KMS-11 (cell line): ENCODE measurements at regions not wholly inside any gene's neighbourhood (a gene's known extent, or its start where the extent isn't known, plus 50 kb on each side); places are given as distances from the start of the nearest gene placed in this dataset.
A peak's percentile ranks its signal among the peaks of the same experiment; 100 is the strongest.

Experiments
- H2AFZ ChIP-seq: fragments of 200-600 bp; sonication (generic); 2 replicates; pipeline ENCODE4 v1.6.1; 2016; ENCODE audit warnings: antibody characterized with exemption, mixed run types, low read depth
- H3K27ac ChIP-seq: fragments of 200-600 bp; sonication (generic); 2 replicates; pipeline ENCODE4 v1.6.1; 2016; ENCODE audit warnings: mild to moderate bottlenecking, mixed run types
- H3K27me3 ChIP-seq: fragments of 200-600 bp; sonication (generic); 2 replicates; pipeline ENCODE4 v1.6.1; 2017; ENCODE audit warnings: mild to moderate bottlenecking, low read depth, mixed run types, moderate library complexity; ENCODE audit not compliant: insufficient read depth
- H3K36me3 ChIP-seq: fragments of 200-600 bp; sonication (generic); 2 replicates; pipeline ENCODE4 v1.6.1; 2017; ENCODE audit warnings: mild to moderate bottlenecking, mixed run types; ENCODE audit not compliant: insufficient read depth
- H3K4me1 ChIP-seq: fragments of 200-600 bp; sonication (generic); 2 replicates; pipeline ENCODE4 v1.6.1; 2016; ENCODE audit warnings: mild to moderate bottlenecking, low read depth, mixed run types; ENCODE audit not compliant: poor library complexity, severe bottlenecking
- H3K4me2 ChIP-seq: fragments of 200-600 bp; sonication (generic); 2 replicates; pipeline ENCODE4 v1.7.0; 2016; ENCODE audit warnings: mild to moderate bottlenecking, mixed run types
- H3K4me3 ChIP-seq: fragments of 200-600 bp; sonication (generic); IDR thresholded peaks from 2 replicates; pipeline ENCODE4 v1.6.1; 2017; ENCODE audit warnings: low read depth, low read length, mixed read lengths; ENCODE audit not compliant: insufficient read depth
- H3K79me2 ChIP-seq: fragments of 200-600 bp; sonication (generic); 2 replicates; pipeline ENCODE4 v1.6.1; 2016; ENCODE audit warnings: low read depth, mixed run types; ENCODE audit not compliant: insufficient read depth
- H3K9ac ChIP-seq: fragments of 200-600 bp; sonication (generic); 2 replicates; pipeline ENCODE4 v1.6.1; 2016; ENCODE audit warnings: mild to moderate bottlenecking, mixed run types
- H4K20me1 ChIP-seq: fragments of 200-600 bp; sonication (generic); 2 replicates; pipeline ENCODE4 v1.6.1; 2016; ENCODE audit warnings: mild to moderate bottlenecking, mixed run types; ENCODE audit not compliant: insufficient read depth
- CTCF ChIP-seq: fragments of 200-600 bp; sonication (generic); conservative IDR thresholded peaks from 2 replicates; pipeline ENCODE4 v1.6.1; 2017; ENCODE audit warnings: low read depth, mild to moderate bottlenecking, antibody characterized with exemption, low read length, moderate library complexity, mixed read lengths

GRCh38 chr3:113151461-113152031 is 59.8 kb upstream of the BOC start:
- Histone ChIP-seq H3K36me3 (no peaks in the 10 kb centered on the region), H3K9ac (no peak overlapping the region), H3K27me3 (no peaks in the 10 kb centered on the region), H2AFZ (peak overlapping the region; percentile 24; the same call in 1 of the 2 replicates), H4K20me1 (no peaks in the 10 kb centered on the region), H3K4me1 (no peaks in the 10 kb centered on the region), H3K4me3 (no peak overlapping the region), H3K27ac (no peak overlapping the region), H3K79me2 (no peaks in the 10 kb centered on the region), H3K4me2 (no peak overlapping the region)
- no peak for TF ChIP-seq CTCF

GRCh38 chr3:113152849-113153248 is 58.5 kb upstream of the BOC start:
- H3K4me1 ChIP-seq = no peaks in the 10 kb centered on the region
- H3K4me3 ChIP-seq = no peak overlapping the region
- H3K9ac ChIP-seq = no peak overlapping the region
- H4K20me1 ChIP-seq = no peaks in the 10 kb centered on the region
- no peaks in the 10 kb centered on the region for H3K36me3 ChIP-seq
- H3K4me2 ChIP-seq = no peak overlapping the region
- H3K27me3 ChIP-seq = no peaks in the 10 kb centered on the region
- H3K79me2 ChIP-seq = no peaks in the 10 kb centered on the region
- H3K27ac ChIP-seq = no peak overlapping the region
- TF ChIP-seq CTCF = no peak
- H2AFZ ChIP-seq = no peak overlapping the region

GRCh38 chr3:113153499-113154107 is 57.8 kb upstream of the BOC start:
- H3K27me3 ChIP-seq = no peaks in the 10 kb centered on the region
- no peak overlapping the region for H3K27ac ChIP-seq
- H3K4me3 ChIP-seq = no peak overlapping the region
- no peaks in the 10 kb centered on the region for H3K4me1 ChIP-seq
- no peaks in the 10 kb centered on the region for H4K20me1 ChIP-seq
- H3K9ac ChIP-seq = no peak overlapping the region
- H3K79me2 ChIP-seq = no peaks in the 10 kb centered on the region
- no peak overlapping the region for H3K4me2 ChIP-seq
- H3K36me3 ChIP-seq = no peaks in the 10 kb centered on the region
- no peak for TF ChIP-seq CTCF
- H2AFZ ChIP-seq = no peak overlapping the region

GRCh38 chr3:113156816-113157333 is 54.5 kb upstream of the BOC start:
- Histone ChIP-seq H3K36me3 (no peaks in the 10 kb centered on the region), H3K4me1 (no peaks in the 10 kb centered on the region), H4K20me1 (no peaks in the 10 kb centered on the region), H3K79me2 (no peaks in the 10 kb centered on the region), H3K4me3 (no peak overlapping the region), H3K27me3 (no peaks in the 10 kb centered on the region), H2AFZ (no peak overlapping the region), H3K4me2 (no peak overlapping the region), H3K27ac (no peak overlapping the region), H3K9ac (no peak overlapping the region)
- no peak for TF ChIP-seq CTCF
